OCI-LY1 (cell line): ENCODE measurements at regions not wholly inside any gene's neighbourhood (a gene's known extent, or its start where the extent isn't known, plus 50 kb on each side); places are given as distances from the start of the nearest gene placed in this dataset.

Source experiments
- H2AFZ ChIP-seq: fragments of 200-600 bp; sonication (generic), shearing (Covaris generic); 2 replicates; pipeline ENCODE4 v1.6.0; 2014; ENCODE audit warnings: antibody characterized with exemption, mild to moderate bottlenecking, low read length
- H3F3A ChIP-seq: fragments of 200-600 bp; sonication (generic), shearing (Covaris generic); 2 replicates; pipeline ENCODE4 v1.6.0; 2014; ENCODE audit warnings: mild to moderate bottlenecking, antibody characterized with exemption, low read length, moderate library complexity; ENCODE audit not compliant: insufficient read depth
- H3K27ac ChIP-seq: fragments of 200-600 bp; sonication (generic); 2 replicates; pipeline ENCODE4 v1.5.1; 2014; ENCODE audit warnings: low read length, mixed run types, mild to moderate bottlenecking, low read depth; ENCODE audit not compliant: poor library complexity, severe bottlenecking
- H3K27me3 ChIP-seq: fragments of 200-600 bp; sonication (generic); 2 replicates; pipeline ENCODE4 v1.6.0; 2014; ENCODE audit warnings: antibody characterized with exemption, mild to moderate bottlenecking, low read length, moderate library complexity; ENCODE audit not compliant: insufficient read depth
- H3K36me3 ChIP-seq: fragments of 200-600 bp; sonication (generic); 2 replicates; pipeline ENCODE4 v1.6.1; 2014; ENCODE audit warnings: mild to moderate bottlenecking, antibody characterized with exemption, low read length, moderate library complexity, mixed read lengths; ENCODE audit not compliant: insufficient read depth
- H3K4me1 ChIP-seq: fragments of 200-600 bp; sonication (generic); 2 replicates; pipeline ENCODE4 v1.5.1; 2014; ENCODE audit warnings: mild to moderate bottlenecking, low read length, moderate library complexity; ENCODE audit not compliant: insufficient read depth, severe bottlenecking
- H3K4me2 ChIP-seq: fragments of 200-600 bp; sonication (generic), shearing (Covaris generic); 2 replicates; pipeline ENCODE4 v1.6.1; 2014; ENCODE audit warnings: low read length
- H3K4me3 ChIP-seq: fragments of 200-600 bp; sonication (generic); 2 replicates; pipeline ENCODE4 v1.5.1; 2014; ENCODE audit warnings: low read length, low read depth, mild to moderate bottlenecking, mixed read lengths; ENCODE audit not compliant: poor library complexity, severe bottlenecking
- H3K79me2 ChIP-seq: fragments of 200-600 bp; shearing (Covaris generic); 2 replicates; pipeline ENCODE4 v1.6.1; 2016; ENCODE audit warnings: mixed run types, low read length, mixed read lengths; ENCODE audit not compliant: insufficient read depth
- H3K9ac ChIP-seq: fragments of 200-600 bp; sonication (generic), shearing (Covaris generic); 2 replicates; pipeline ENCODE4 v1.6.1; 2014; ENCODE audit warnings: mild to moderate bottlenecking, low read length, mixed read lengths
- H3K9me2 ChIP-seq: fragments of 200-600 bp; sonication (generic), shearing (Covaris generic); 2 replicates; pipeline ENCODE4 v1.6.1; 2014; ENCODE audit warnings: low read depth, mild to moderate bottlenecking, low read length, mixed read lengths
- H3K9me3 ChIP-seq: fragments of 200-600 bp; shearing (Covaris generic); 2 replicates; pipeline ENCODE4 v1.6.1; 2014; ENCODE audit warnings: low read length, mixed read lengths
- H4K20me1 ChIP-seq: fragments of 200-600 bp; sonication (generic), shearing (Covaris generic); 2 replicates; pipeline ENCODE4 v1.6.0; 2016; ENCODE audit warnings: mild to moderate bottlenecking, low read length; ENCODE audit not compliant: insufficient read depth
- CTCF ChIP-seq: fragments of 200-600 bp; sonication (generic), shearing (Covaris generic); IDR thresholded peaks from 2 replicates; pipeline ENCODE4 v1.5.1; 2017; ENCODE audit warnings: mild to moderate bottlenecking, antibody characterized with exemption, low read length, moderate library complexity, mixed read lengths
- EZH2 ChIP-seq: fragments of 200-600 bp; sonication (generic), shearing (Covaris generic); IDR thresholded peaks from 2 replicates; pipeline ENCODE4 v1.8.0; 2017; ENCODE audit warnings: borderline replicate concordance, mixed run types, mild to moderate bottlenecking, antibody characterized with exemption, low read length, moderate library complexity, mixed read lengths

DNA sequence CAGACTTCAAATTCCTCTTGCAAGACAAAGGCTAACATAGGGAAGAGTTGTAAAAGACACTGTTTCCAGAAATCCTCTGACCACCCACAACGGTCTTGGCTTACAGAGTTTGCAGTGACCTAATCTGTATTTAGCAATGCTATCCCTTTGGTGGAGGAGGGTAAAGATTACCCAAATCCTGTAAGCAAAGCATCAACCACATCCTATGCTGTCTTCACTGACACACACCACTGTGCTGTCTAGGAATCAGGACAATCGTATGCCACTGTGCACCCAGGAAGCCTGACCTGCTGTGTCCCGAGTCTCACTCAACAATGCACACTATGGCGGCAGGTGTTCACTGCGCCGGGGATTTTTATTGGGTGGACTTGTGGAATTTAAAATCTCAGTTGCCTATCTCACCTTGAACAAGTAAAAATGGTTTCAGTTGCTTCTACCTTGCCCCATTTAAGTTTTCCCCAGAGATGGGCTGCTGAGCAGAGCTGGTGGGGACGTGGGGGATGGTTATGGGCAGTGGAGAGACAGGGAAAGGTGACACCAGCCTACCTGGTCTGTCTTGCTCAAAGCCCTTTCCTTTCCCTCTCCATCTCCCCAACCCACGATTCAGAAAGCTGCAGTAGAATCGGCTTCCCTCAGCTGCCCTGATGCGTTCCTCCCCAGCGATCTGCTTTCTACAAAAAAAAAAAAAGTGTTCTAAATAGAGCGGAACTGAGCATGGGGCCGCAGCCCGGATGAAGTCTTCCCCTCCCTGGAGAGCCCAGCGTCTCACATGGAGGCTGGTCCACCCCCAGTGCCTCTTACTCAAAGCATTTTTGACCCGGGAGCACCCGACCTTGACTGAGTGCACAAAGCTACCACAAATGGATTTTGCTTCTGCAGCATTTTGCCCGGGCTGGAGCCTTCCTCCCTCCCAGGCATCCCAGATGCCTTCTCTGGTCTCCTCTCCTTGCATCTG is 271.5 kb downstream of the SOX9 start:
- no peaks in the 10 kb centered on the region for H3F3A ChIP-seq
- H3K4me2 ChIP-seq, result no peak overlapping the region
- no peak overlapping the region for H3K4me3 ChIP-seq
- H3K9me3 ChIP-seq, result no peaks in the 10 kb centered on the region
- H3K27ac ChIP-seq, result no peak overlapping the region
- H3K27me3 ChIP-seq, result no peaks in the 10 kb centered on the region
- H3K9me2 ChIP-seq, result no peaks in the 10 kb centered on the region
- no peaks in the 10 kb centered on the region for H3K36me3 ChIP-seq
- TF ChIP-seq CTCF (no peak), EZH2 (no peak)
- H3K79me2 ChIP-seq, result no peaks in the 10 kb centered on the region
- H3K9ac ChIP-seq, result no peak overlapping the region
- H4K20me1 ChIP-seq, result no peaks in the 10 kb centered on the region
- no peak overlapping the region for H2AFZ ChIP-seq
- no peaks in the 10 kb centered on the region for H3K4me1 ChIP-seq

DNA sequence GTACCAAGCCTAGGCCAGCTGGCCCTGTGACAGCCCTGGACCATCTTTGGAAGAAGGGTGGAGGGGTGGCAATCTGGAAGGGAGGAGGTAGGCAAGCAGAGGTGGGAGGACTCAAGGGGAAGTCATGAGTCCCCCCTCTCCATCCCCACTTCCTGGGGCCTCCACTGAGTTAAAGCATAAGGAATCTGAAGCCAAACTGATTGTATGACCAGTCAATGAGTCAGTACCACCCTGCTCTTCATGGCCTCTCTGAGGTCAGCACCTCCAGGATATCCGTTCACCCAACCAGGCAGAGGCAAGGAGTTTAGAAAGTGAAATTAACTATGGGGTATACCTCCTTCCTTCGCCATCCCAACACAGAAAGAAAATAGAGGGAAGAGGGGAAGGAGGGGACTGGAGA is 272.7 kb downstream of the SOX9 start:
- Histone ChIP-seq H3K27ac (no peak overlapping the region), H3K9ac (no peak overlapping the region), H4K20me1 (no peaks in the 10 kb centered on the region), H3K79me2 (no peaks in the 10 kb centered on the region), H3K9me2 (no peaks in the 10 kb centered on the region), H3K27me3 (no peaks in the 10 kb centered on the region), H3K36me3 (no peaks in the 10 kb centered on the region), H3F3A (no peaks in the 10 kb centered on the region), H2AFZ (no peak overlapping the region), H3K4me1 (no peaks in the 10 kb centered on the region), H3K4me2 (no peak overlapping the region), H3K4me3 (no peak overlapping the region), H3K9me3 (no peaks in the 10 kb centered on the region)
- TF ChIP-seq EZH2 (no peak), CTCF (no peak)

GRCh38 chr17:72394531-72394930 is 273.7 kb downstream of the SOX9 start:
- Histone ChIP-seq H3F3A (no peaks in the 10 kb centered on the region), H3K4me2 (no peak overlapping the region), H3K9me2 (no peaks in the 10 kb centered on the region), H3K4me3 (no peak overlapping the region), H3K79me2 (no peaks in the 10 kb centered on the region), H3K9ac (no peak overlapping the region), H4K20me1 (no peaks in the 10 kb centered on the region), H3K27ac (no peak overlapping the region), H3K27me3 (no peaks in the 10 kb centered on the region), H3K4me1 (no peaks in the 10 kb centered on the region), H3K9me3 (no peaks in the 10 kb centered on the region), H2AFZ (no peak overlapping the region), H3K36me3 (no peaks in the 10 kb centered on the region)
- TF ChIP-seq EZH2, result no peak
- TF ChIP-seq CTCF, result no peak
